GM12864 (cell line): ENCODE measurements at regions not wholly inside any gene's neighbourhood (a gene's known extent, or its start where the extent isn't known, plus 50 kb on each side); places are given as distances from the start of the nearest gene placed in this dataset.

Source experiments
- DNase-seq: peaks from one replicate; pipeline ENCODE4 v3.0.0-alpha.2; 2011; ENCODE audit warnings: low read depth
- H3K4me3 ChIP-seq: 2 replicates; pipeline ENCODE4 v1.5.1; 2011; ENCODE audit warnings: mild to moderate bottlenecking, low read depth, low read length, control low read depth
- CTCF ChIP-seq: IDR thresholded peaks from 2 replicates; pipeline ENCODE4 v1.5.1; 2011; ENCODE audit warnings: low read depth, mild to moderate bottlenecking, moderate library complexity, low read length, control low read depth, inconsistent platforms; ENCODE audit errors: missing control alignments

- H3K4me3 ChIP-seq = no peak overlapping the region
- TF ChIP-seq CTCF = no peak
- no peak for DNase-seq
Measured at GRCh38 chr5:8383616-8384015, 514.7 kb downstream of the MTRR start.

GRCh38 chr5:8386719-8387288 is 517.9 kb downstream of the MTRR start:
- TF ChIP-seq CTCF = no peak
- DNase-seq = no peak
- no peak overlapping the region for H3K4me3 ChIP-seq

GRCh38 chr5:8391911-8392310 is 523.0 kb downstream of the MTRR start:
- no peak for DNase-seq
- TF ChIP-seq CTCF = no peak

GRCh38 chr5:8393240-8393639 is 524.3 kb downstream of the MTRR start:
- no peak for DNase-seq
- H3K4me3 ChIP-seq = no peak overlapping the region
- no peak for TF ChIP-seq CTCF

More at GRCh38 chr5:8391911-8392310, 523.0 kb downstream of the MTRR start:
- H3K4me3 ChIP-seq = no peak overlapping the region

- H3K4me3 ChIP-seq = no peak overlapping the region
- TF ChIP-seq CTCF = no peak
- DNase-seq = no peak
Measured at GRCh38 chr5:8394965-8395364, 526.0 kb downstream of the MTRR start.

- no peak for TF ChIP-seq CTCF
- no peak for DNase-seq
- H3K4me3 ChIP-seq = no peak overlapping the region
Measured at GRCh38 chr5:8396246-8396645, 527.3 kb downstream of the MTRR start.

GRCh38 chr5:8396756-8397155 is 527.8 kb downstream of the MTRR start:
- no peak for DNase-seq
- no peak for TF ChIP-seq CTCF
- H3K4me3 ChIP-seq = no peak overlapping the region
